ENCODE measurements at regions not wholly inside any gene's neighbourhood (a gene's known extent, or its start where the extent isn't known, plus 50 kb on each side); places are given as distances from the start of the nearest gene placed in this dataset.
A peak's percentile ranks its signal among the peaks of the same experiment; 100 is the strongest.
"Not testable (repeated sequence)": the region's sequence is repeated elsewhere in the genome, so short reads cannot be mapped to it uniquely, and the experiment has no call there.

- not testable (repeated sequence) for H3K9ac ChIP-seq (ENCODE audit: low read length); H4K20me1 ChIP-seq (ENCODE audit: insufficient read depth); H2AFZ ChIP-seq (ENCODE audit: low read depth, low read length); H3K4me2 ChIP-seq (ENCODE audit: low read length); H3K27ac ChIP-seq (ENCODE audit: low read length); H3K36me3 ChIP-seq (ENCODE audit: insufficient read depth, low read length); H3K79me2 ChIP-seq (replicated peaks; ENCODE audit: insufficient read depth, low read length); H3K4me3 ChIP-seq (ENCODE audit: low read length); H3K27me3 ChIP-seq (ENCODE audit: insufficient read depth, low read depth, low read length); H3K9me2 ChIP-seq (ENCODE audit: insufficient read depth, low read length); H3K9me3 ChIP-seq (ENCODE audit: low read length); H3F3A ChIP-seq (ENCODE audit: insufficient read depth, low read length, poor library complexity, severe bottlenecking)
Measured at GRCh38 chr10:46779571-46779970, 131.7 kb upstream of the PTPN20 start.

GRCh38 chr10:46780164-46780563 lies 131.1 kb upstream of the PTPN20 start:
- not testable (repeated sequence) for H3K9me2 ChIP-seq (ENCODE audit: insufficient read depth, low read length); H3K9ac ChIP-seq (ENCODE audit: low read length); H3F3A ChIP-seq (ENCODE audit: insufficient read depth, low read length, poor library complexity, severe bottlenecking); H3K4me3 ChIP-seq (ENCODE audit: low read length); H4K20me1 ChIP-seq (ENCODE audit: insufficient read depth); H3K79me2 ChIP-seq (replicated peaks; ENCODE audit: insufficient read depth, low read length); H3K27me3 ChIP-seq (ENCODE audit: insufficient read depth, low read depth, low read length); H3K27ac ChIP-seq (ENCODE audit: low read length); H3K4me2 ChIP-seq (ENCODE audit: low read length); H3K36me3 ChIP-seq (ENCODE audit: insufficient read depth, low read length); H3K9me3 ChIP-seq (ENCODE audit: low read length); H2AFZ ChIP-seq (ENCODE audit: low read depth, low read length)

- H3K4me2 ChIP-seq (ENCODE audit: low read length); H4K20me1 ChIP-seq (ENCODE audit: insufficient read depth); H3K9ac ChIP-seq (ENCODE audit: low read length); H3K27me3 ChIP-seq (ENCODE audit: insufficient read depth, low read depth, low read length); H3K79me2 ChIP-seq (replicated peaks; ENCODE audit: insufficient read depth, low read length); H2AFZ ChIP-seq (ENCODE audit: low read depth, low read length); H3K36me3 ChIP-seq (ENCODE audit: insufficient read depth, low read length); H3F3A ChIP-seq (ENCODE audit: insufficient read depth, low read length, poor library complexity, severe bottlenecking); H3K9me3 ChIP-seq (ENCODE audit: low read length); H3K27ac ChIP-seq (ENCODE audit: low read length); H3K9me2 ChIP-seq (ENCODE audit: insufficient read depth, low read length); H3K4me3 ChIP-seq (ENCODE audit: low read length): not testable (repeated sequence)
Measured at GRCh38 chr10:46781001-46781400, 130.2 kb upstream of the PTPN20 start.

GRCh38 chr10:46782001-46782874 lies 129.0 kb upstream of the PTPN20 start:
- H3K79me2 ChIP-seq (replicated peaks; ENCODE audit: insufficient read depth, low read length); H2AFZ ChIP-seq (ENCODE audit: low read depth, low read length); H3K9ac ChIP-seq (ENCODE audit: low read length); H3K4me2 ChIP-seq (ENCODE audit: low read length); H3K27me3 ChIP-seq (ENCODE audit: insufficient read depth, low read depth, low read length); H3F3A ChIP-seq (ENCODE audit: insufficient read depth, low read length, poor library complexity, severe bottlenecking); H3K9me2 ChIP-seq (ENCODE audit: insufficient read depth, low read length); H3K9me3 ChIP-seq (ENCODE audit: low read length); H3K36me3 ChIP-seq (ENCODE audit: insufficient read depth, low read length); H3K27ac ChIP-seq (ENCODE audit: low read length); H4K20me1 ChIP-seq (ENCODE audit: insufficient read depth); H3K4me3 ChIP-seq (ENCODE audit: low read length): not testable (repeated sequence)

- not testable (repeated sequence) for H3K27me3 ChIP-seq (ENCODE audit: insufficient read depth, low read depth, low read length); H3K79me2 ChIP-seq (replicated peaks; ENCODE audit: insufficient read depth, low read length); H3K4me3 ChIP-seq (ENCODE audit: low read length); H2AFZ ChIP-seq (ENCODE audit: low read depth, low read length); H3K9me3 ChIP-seq (ENCODE audit: low read length); H3K4me2 ChIP-seq (ENCODE audit: low read length); H3F3A ChIP-seq (ENCODE audit: insufficient read depth, low read length, poor library complexity, severe bottlenecking); H3K27ac ChIP-seq (ENCODE audit: low read length); H4K20me1 ChIP-seq (ENCODE audit: insufficient read depth); H3K9ac ChIP-seq (ENCODE audit: low read length); H3K36me3 ChIP-seq (ENCODE audit: insufficient read depth, low read length); H3K9me2 ChIP-seq (ENCODE audit: insufficient read depth, low read length)
Measured at GRCh38 chr10:46784665-46785064, 126.6 kb upstream of the PTPN20 start.

- H2AFZ ChIP-seq (ENCODE audit: low read depth, low read length); H3K4me2 ChIP-seq (ENCODE audit: low read length): not testable (repeated sequence)
Measured at GRCh38 chr10:46786125-46786517, 125.1 kb upstream of the PTPN20 start.

More at GRCh38 chr10:46786125-46786517, 125.1 kb upstream of the PTPN20 start:
- H3K9me2 ChIP-seq (ENCODE audit: insufficient read depth, low read length); H3K27ac ChIP-seq (ENCODE audit: low read length); H4K20me1 ChIP-seq (ENCODE audit: insufficient read depth); H3K79me2 ChIP-seq (replicated peaks; ENCODE audit: insufficient read depth, low read length); H3K27me3 ChIP-seq (ENCODE audit: insufficient read depth, low read depth, low read length); H3F3A ChIP-seq (ENCODE audit: insufficient read depth, low read length, poor library complexity, severe bottlenecking); H3K9me3 ChIP-seq (ENCODE audit: low read length); H3K36me3 ChIP-seq (ENCODE audit: insufficient read depth, low read length): not testable (repeated sequence)
- H3K9ac ChIP-seq (ENCODE audit: low read length), result peak overlapping the region; percentile 66
- H3K4me3 ChIP-seq (ENCODE audit: low read length), result peak overlapping the region; percentile 69
